ENCODE measurements at regions not wholly inside any gene's neighbourhood (a gene's known extent, or its start where the extent isn't known, plus 50 kb on each side); places are given as distances from the start of the nearest gene placed in this dataset.

GRCh38 chr4:147014946-147015345 lies 69.3 kb upstream of the TTC29 start:
- TF ChIP-seq POLR2A (IDR thresholded peaks at IDR 0.05; ENCODE audit: low read depth, low read length) (no peak), POLR2AphosphoS5 (IDR thresholded peaks at IDR 0.05; ENCODE audit: low read depth, low read length) (no peak), TAF1 (IDR thresholded peaks at IDR 0.05; ENCODE audit: borderline replicate concordance, low read depth, low read length) (no peak)

Data from GM12892 (cell line).